HG03280 (cell line): ENCODE measurements at regions not wholly inside any gene's neighbourhood (a gene's known extent, or its start where the extent isn't known, plus 50 kb on each side); places are given as distances from the start of the nearest gene placed in this dataset.

Experiments used
- ATAC-seq: cut with Tn5 transposase; IDR thresholded peaks from one replicate; pipeline ENCODE4 v1.9.1; 2021; ENCODE audit warnings: mild to moderate bottlenecking, moderate library complexity; ENCODE audit not compliant: unreplicated experiment

DNA sequence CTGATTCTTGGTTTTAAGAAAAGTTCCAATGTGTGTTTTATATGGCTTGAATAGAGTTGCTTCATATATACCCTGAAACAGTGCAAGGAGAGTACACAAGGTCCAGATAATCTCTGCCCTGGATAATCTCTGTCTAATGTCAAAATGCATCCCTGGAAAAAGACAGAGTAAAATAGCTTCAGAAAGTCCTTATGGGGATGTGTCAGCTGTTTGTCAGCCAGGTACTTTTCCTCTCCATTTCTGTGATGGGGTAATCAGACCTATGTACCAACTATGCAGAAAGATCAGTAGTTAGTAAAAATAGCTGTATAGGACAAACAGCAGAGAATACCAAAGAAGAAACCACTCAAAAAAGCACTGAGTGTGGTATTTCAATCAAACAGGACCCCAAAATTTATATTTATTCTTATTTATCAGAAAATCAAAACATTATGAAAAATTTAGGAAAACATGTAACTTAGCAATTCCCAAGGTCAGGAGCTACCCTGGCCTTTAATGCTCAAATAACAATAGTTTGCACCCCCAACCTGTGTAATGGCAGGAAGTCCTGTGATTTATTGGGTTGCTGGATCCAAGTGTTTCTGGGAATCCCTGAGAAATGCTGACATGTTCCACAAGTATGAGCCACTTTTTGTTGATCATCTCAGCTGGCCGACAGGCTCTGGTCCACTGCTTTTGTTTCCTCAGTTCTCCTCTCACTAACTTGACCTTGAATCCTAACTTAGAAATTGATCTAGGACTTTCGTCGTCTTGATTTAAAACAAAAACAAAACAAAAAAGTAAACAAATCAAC is 69.6 kb downstream of the MDH1 start:
- ATAC-seq, result no peak

DNA sequence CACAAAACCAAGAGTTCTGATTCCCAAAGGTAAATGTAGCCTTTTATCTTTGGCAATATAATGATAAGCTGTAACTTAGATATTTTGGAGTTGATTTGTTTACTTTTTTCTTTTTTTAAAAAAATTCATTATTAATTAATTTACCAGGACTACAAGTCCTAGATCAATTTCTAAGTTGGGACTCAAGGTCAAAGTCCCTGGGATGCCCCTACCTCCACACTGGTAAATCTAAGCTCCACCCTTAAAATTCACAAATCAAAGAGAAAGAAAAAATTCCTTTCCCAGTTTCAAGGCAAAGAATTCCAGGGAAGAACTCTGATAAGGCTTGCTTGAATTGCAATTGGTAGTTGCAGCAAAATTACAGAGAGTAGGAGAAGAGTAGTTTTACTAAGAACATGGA is 71.3 kb downstream of the MDH1 start:
- ATAC-seq, result no peak

DNA sequence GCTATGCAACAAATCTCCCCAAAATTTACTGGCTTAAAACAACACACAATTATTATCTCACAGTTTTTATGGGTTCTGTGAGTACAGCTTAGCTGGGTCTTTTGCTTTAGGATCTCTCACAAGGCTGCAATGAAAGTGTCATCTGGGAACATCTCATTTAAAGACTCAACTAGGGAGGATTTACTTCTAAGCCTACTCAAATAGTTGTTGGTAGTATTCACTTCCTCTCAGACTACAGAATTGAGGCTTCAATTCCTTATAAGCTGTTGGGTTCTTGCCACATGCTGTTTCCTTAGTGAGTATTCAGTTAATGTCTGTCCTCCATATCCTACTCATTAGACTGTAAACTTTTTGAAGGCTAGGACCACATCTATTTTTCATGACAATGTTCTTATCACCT is 72.3 kb downstream of the MDH1 start:
- ATAC-seq, result no peak

DNA sequence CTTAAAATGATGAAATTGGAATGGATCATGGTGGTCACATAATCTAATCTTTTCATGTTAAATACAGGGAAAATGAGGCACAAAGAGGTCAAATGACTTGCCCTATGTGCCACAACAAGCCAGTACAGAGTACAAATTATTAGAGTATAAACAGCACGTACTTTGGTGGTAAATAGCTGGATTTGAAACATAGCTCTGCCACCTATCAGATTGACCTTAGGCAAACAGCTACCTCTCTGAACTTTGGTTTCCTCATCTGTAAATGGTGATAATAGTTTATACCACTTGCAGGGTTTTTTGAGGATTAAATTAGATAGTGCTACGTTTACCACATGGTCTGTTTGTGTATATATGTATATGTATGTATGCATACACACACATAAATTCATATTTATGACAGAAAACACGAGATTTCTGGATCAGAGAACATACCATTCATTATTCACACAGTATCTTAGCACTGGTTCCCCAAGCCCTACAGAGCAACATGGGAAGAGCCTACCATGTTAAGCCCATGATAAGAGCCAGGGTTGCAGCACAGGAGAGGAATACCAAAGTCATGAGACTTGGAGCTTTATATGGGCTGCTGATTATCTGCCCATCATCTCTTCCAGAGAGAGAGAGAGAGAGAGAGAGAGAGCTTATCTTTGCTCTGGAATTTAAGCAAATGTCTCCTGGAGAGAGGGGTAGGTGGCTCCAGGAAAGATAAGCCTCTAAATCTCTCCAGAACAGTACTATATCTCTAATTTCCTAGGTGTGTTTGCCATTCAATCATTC is 73.5 kb downstream of the MDH1 start:
- ATAC-seq, result no peak

DNA sequence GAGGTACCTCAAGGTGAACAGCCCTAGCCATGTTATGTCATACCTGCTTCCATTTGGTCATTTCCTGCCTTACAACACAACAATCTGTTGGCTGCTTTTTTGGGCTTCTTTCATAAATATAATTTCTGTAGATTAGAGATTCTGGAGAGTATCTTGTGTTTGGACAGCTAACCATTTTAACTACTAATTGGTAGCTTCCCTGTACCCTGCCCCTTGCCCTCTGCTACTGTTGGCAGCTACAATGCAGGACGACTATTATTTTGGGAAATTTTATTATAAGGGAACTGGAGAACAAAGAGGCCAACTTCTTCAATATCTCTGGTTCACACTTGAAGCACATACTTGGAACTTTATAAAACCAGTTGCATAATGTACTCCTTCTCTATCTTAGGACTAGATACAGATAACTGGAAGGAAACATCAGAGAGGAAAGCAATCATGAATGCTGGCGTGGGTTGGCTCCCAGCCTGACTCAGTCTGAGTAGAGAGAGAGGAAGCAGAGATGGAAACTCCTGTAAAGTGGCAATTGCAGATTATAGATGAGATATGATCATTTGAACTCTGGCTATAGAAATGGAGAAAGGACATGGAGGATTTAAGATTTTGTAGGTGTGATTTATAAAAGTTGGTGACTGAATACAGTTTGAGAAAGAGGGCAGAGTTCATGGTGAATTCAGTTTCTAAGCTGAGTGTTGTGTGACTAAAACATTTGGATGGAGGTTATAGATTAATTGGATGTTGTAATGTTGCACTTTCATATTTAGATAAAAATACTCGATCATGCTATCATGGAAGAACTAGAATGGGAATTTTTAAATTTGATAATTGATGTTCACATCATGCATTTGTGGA is 74.5 kb downstream of the MDH1 start:
- ATAC-seq, result no peak

DNA sequence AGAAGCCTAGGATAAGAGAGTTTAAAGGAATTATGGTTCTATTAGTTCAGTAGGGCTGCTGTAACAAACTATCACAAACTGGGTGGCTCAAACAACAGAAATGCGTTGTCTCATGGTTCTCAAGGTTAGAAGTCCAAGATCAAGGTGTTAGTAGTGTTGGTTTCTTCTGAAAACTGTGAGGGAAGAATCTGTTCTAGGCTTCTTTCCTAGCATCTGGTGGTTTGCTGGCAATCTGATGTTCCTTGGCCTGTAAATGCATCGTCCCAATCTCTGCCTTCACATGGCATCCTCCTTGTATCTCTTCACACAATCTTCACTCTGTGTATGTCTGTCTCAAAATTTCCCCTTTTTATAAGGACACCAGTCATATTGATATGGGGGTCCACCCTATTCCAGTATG is 76.3 kb downstream of the MDH1 start:
- ATAC-seq, result no peak

DNA sequence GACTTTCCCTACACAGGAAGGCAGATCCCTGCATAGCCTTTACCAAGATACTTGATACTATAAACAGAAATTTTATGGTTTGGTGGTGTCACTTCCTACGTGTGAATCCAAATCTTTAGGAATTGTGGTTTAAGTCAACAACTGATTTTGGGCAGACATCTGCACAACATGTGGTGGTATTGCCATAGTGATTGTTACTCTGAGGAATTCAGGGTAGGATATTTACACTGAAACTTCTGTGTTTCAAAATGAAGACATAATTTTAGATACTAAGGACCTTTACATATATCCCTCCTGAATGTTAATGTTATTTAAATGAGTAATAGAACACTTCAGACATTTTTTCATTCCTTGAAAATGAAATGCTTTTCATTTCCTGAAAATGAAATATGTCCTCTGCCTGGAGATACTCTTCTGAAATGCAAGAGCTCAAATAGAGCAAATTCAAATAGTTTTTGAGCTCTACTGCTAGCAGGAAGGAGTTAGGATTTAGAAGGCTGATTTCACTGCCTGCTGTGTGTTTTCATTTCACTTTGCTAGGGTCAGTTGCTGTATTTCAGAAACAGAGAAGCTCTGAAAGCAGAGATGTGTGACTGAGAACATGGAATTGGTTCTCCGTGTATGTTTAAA is 77.2 kb downstream of the MDH1 start:
- no peak for ATAC-seq

DNA sequence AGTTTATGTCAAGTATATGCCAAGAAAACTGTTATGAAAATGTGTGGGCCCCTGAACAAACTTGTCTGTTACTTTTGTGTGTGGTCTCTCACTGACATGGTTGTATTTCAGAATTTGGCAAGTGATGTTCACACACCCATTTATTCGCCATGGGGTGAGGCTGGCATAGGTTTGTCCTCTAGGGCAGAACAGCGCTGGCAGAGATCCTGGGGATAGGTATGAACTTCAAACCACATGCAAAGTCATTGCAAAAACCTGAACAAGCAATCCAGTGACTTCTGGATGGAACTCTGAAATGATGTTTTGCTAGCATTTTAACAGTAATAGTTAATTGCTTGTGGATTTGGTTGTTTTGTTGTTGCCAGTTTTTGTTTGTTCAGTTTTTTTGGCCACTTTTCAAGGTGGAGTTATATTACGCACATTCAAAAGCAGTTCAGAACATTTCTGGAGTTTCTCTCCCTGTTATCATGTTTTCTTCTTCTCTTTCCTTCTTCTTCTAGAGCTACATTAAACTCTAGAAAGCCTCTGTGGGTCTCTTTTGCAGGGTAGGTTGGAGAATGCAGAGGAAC is 78.5 kb downstream of the MDH1 start:
- no peak for ATAC-seq

DNA sequence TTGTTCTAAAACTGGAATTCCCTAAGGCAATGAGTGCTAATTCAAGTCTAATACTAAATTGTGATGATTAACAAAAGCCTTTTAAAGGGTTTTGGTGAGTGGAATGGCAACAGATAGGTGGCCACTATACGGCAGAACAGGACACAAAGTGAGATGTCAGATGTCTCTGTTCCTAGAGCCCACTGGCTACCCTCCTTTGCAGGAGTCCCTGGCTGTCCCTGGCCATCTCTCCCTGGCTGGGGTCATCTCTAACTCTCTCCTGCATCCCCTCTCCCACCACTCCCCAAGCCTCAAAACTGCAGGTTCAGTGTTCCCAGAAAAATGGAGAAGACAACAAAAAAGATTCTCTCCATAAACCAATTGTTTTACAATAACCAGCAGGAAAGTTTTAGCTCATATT is 79.2 kb downstream of the MDH1 start:
- ATAC-seq, result no peak

DNA sequence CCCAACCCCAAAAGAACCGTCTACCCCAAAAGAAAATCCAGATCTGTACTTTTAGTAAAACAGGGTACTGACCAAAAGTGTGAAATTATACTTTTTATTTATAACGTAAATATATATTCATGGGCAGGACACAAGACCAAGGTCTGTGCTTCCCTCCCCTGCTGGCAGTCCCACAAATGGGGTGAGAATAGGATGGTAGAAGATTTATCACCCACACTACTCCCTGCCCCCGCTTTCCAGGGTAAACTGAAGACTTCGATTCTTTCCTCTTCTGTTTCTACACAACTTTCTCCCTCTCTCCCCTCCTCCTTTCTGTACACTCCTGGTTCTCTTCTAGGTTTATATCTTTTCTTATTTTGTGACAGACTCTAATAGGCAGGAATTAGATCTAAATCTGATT is 79.7 kb downstream of the MDH1 start:
- ATAC-seq, result no peak

DNA sequence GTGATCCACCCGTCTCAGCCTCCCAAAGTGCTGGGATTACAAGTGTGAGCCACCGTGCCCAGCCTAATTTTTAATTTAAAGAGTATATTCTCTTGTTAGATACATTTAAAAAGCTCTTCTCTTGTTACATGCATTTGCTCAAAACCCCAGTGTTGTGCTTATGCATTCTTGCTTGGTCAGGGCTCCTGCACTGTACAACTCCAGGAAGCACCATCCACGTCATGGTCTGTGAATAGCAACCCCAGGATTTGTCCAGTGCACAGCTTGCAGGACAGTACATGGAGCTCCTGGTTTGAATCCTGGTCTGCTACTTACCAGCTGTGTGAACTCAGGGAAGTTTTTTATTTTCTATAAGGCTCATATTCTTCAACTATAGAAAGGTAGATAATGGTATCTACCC is 80.8 kb downstream of the MDH1 start:
- ATAC-seq, result no peak

DNA sequence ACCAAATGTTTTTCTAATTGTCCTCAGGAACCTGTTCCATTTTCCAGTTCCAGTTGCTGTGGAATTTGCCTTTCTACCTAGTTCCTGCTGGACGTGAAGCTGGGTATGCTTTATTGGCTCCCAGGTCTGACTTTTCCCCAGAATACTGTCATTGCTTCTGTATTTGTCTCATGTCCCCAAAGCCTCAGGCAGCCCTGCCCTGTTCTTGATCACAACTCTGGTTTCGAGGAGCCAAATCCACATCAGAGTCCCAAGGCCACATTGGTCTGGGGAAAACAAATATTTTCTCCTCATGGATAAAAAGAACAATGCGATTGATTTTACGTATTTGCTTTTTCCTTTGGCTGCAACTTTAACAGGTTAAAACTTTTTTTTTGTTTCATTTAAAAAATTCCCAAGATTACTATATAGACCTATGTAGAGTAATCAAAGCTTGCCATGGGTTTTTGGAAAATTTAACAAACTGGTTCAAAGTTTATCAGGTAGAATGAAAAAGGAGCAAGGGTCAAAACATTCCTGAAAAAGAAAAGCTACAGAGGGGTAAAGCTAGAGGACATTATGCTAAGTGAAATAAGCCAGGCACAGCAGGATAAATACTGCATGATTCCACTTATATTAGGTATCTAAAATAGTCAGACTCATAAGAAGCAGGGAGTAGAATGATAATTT is 85.2 kb downstream of the MDH1 start:
- ATAC-seq, result no peak

DNA sequence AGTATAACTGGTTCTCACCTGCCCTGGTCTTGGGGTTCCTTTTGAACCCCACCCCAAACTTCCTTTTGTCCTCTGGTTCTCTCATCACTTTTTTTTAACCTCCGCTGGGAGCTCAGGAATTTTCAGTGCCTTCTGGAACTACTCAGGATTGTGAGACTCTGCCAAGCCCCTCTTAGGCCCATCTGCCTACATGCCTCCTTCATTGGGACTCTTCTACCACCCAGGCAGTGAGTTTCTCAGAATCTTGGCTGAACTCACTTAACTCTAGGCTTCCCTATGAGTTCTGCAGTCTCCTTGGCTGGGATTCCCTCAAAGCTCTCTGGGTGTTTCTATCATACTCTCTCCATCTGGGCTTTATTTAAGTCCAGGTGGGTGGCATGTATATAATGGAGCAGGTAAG is 86.3 kb downstream of the MDH1 start:
- ATAC-seq, result no peak

DNA sequence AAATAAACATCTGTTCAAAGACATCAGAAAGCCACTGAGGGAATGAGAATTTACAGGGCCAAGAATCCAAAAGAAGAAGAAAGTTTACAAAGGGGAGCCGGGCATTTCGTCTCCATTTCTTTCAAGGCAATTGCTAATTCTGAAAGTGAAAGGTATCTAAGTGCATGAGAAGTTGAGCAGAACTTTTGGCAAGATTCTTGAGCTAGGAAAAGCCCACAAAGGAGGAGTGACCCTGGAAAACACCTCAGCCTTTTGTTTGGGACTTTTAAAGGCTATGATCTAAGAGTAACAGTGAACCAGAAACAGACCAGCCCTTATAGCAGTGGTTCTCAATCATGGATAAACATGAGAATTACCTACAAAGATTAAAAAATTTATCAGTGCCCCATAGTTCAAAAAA is 87.4 kb downstream of the MDH1 start:
- ATAC-seq, result no peak

DNA sequence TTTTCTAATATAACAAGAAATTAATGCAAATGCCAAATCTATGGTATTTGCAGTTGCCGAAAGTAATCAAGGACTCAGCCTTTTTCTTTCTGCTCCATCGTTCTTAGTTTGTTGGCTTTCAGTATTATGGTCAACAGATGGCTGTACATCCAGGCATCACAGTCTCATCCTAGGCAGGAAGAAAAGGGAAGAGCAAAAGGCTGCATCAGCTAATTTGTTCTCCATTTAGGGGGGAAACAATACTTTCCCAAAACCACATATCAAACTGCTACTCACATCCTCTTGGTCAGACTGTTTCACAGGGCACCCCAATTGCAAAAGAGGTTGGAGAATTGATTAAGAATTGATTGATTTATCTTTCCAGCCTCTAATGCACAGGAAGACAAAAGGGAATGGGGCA is 89.3 kb downstream of the MDH1 start:
- no peak for ATAC-seq

DNA sequence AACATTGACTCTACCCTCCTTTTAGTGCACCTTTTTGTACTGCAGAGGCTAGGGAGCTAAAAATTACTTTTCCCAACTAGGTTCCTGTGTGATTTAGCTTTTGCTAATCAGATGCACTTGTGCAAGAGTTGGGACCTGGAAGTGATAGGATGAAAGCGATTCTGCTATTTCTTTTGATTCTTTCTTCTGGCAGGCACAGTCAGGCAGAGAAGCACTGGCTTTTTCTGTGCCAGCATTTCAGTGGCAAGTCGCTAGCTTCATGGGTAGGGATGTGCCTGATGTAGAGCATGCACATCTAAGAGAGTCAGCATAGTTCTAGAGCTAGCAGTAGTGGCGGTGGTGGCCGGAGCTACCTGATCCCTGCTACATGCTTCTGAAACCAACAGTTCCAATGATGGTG is 89.8 kb downstream of the MDH1 start:
- ATAC-seq, result no peak

DNA sequence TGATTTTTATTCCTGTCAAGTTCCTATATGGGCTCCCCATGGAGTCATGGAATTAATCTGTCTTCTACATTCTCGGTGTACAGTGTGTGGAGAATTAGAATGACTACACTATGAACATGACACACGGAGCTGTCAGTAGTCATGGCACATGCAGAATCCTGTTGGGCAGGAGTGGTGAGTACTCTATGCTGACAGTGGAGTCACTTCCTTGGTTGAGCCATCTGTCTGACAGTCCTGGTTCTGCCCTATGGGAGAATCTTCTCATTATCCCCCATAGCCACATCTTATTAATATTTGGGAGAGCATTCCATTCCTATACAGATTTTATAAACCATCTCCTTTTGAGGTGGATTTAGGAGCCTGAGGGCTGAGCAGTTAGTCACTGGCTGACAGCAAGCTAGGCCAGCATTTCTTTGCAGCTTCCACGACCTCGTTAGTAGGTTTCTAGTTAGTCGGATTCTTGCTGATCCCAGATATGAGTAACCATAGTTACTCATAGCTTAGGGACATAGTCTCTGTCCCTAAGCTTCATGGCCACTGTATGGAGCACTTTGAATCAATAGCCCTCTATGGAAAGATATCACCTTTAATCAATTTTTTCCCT is 90.6 kb downstream of the MDH1 start:
- ATAC-seq, result no peak

DNA sequence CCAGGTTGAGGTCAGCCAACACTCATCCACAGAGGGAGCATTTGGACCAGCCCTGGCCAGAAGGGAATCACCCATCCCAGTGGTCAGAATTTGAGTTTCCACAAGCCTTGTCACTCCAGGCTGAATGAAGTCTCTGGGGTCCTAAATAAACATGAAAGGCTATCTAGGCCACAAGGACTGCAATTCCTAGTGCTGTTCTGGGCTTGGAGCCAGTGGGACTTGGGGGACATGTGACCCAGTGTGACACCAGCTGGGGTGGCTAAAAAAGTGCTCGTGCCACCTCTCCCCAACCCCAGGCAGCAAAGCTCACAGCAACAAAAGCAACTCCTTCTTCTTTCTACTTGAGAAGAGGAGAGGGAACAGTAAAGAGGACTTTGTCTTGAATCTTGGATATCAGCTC is 91.7 kb downstream of the MDH1 start:
- ATAC-seq, result no peak

DNA sequence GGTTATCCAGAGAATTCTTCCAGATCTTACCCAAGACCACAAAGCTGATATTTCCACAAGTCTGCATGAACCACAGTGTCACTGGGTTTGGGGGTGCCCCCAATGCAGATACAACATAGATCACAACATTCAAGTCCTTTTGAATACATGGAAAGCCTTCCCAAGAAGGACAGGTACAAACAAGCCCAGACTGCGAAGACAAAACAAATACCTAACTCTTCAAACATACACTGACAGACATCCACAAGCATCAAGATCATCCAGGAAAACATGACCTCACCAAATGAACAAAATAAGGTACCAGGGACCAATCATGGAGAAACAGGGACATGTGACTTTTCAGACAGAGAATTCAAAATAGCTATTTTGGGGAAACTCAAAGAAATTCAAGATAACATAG is 93.1 kb downstream of the MDH1 start:
- no peak for ATAC-seq
